Loucy (cell line): ENCODE measurements at regions not wholly inside any gene's neighbourhood (a gene's known extent, or its start where the extent isn't known, plus 50 kb on each side); places are given as distances from the start of the nearest gene placed in this dataset.

Source experiments
- H2AFZ ChIP-seq: fragments of 200-600 bp; sonication (generic); 2 replicates; pipeline ENCODE4 v1.6.0; 2016; ENCODE audit warnings: antibody characterized with exemption, mild to moderate bottlenecking, low read length, moderate library complexity
- H3F3A ChIP-seq: fragments of 200-600 bp; 2 replicates; pipeline ENCODE4 v1.6.0; 2016; ENCODE audit warnings: antibody characterized with exemption, low read depth, mild to moderate bottlenecking
- H3K27me3 ChIP-seq: fragments of 200-600 bp; sonication (generic); 2 replicates; pipeline ENCODE4 v1.6.1; 2014; ENCODE audit warnings: low read length, mild to moderate bottlenecking; ENCODE audit not compliant: insufficient read depth, poor library complexity, severe bottlenecking
- H3K36me3 ChIP-seq: fragments of 200-600 bp; sonication (generic); 2 replicates; pipeline ENCODE4 v1.6.1; 2016; ENCODE audit warnings: low read length; ENCODE audit not compliant: insufficient read depth
- H3K4me1 ChIP-seq: fragments of 200-600 bp; sonication (generic); 2 replicates; pipeline ENCODE4 v1.5.1; 2014; ENCODE audit warnings: low read length, mild to moderate bottlenecking; ENCODE audit not compliant: insufficient read depth, poor library complexity, severe bottlenecking
- H3K4me2 ChIP-seq: fragments of 200-600 bp; sonication (generic); 2 replicates; pipeline ENCODE4 v1.6.0; 2014; ENCODE audit warnings: antibody characterized with exemption, low read length, low read depth, mild to moderate bottlenecking; ENCODE audit not compliant: poor library complexity, severe bottlenecking
- H3K4me3 ChIP-seq: fragments of 200-600 bp; sonication (generic); 2 replicates; pipeline ENCODE4 v1.5.1; 2014; ENCODE audit warnings: low read length, mild to moderate bottlenecking, mixed read lengths; ENCODE audit not compliant: poor library complexity, severe bottlenecking
- H3K79me2 ChIP-seq: fragments of 200-600 bp; sonication (generic); 2 replicates; pipeline ENCODE4 v1.6.1; 2014; ENCODE audit warnings: low read length; ENCODE audit not compliant: insufficient read depth
- H3K9ac ChIP-seq: fragments of 200-600 bp; sonication (generic); 2 replicates; pipeline ENCODE4 v1.6.0; 2014; ENCODE audit warnings: mild to moderate bottlenecking, low read depth, low read length, moderate library complexity; ENCODE audit not compliant: poor library complexity, severe bottlenecking
- H3K9me2 ChIP-seq: fragments of 200-600 bp; sonication (generic); replicated peaks from 2 replicates; pipeline ENCODE4 v1.6.1; 2016; ENCODE audit warnings: low read depth, low read length, mixed read lengths
- H3K9me3 ChIP-seq: fragments of 200-600 bp; sonication (generic); 2 replicates; pipeline ENCODE4 v1.6.1; 2014; ENCODE audit warnings: mild to moderate bottlenecking, antibody characterized with exemption, low read length, low read depth; ENCODE audit not compliant: insufficient read depth
- H4K20me1 ChIP-seq: fragments of 200-600 bp; sonication (generic); 2 replicates; pipeline ENCODE4 v1.6.0; 2014; ENCODE audit warnings: antibody characterized with exemption, low read length, mild to moderate bottlenecking; ENCODE audit not compliant: insufficient read depth, poor library complexity, severe bottlenecking
- CTCF ChIP-seq: fragments of 200-600 bp; sonication (generic); conservative IDR thresholded peaks from 2 replicates; pipeline ENCODE4 v1.5.1; 2014; ENCODE audit warnings: mild to moderate bottlenecking, antibody characterized with exemption, low read length
- EZH2phosphoT487 ChIP-seq: fragments of 200-600 bp; IDR thresholded peaks from 2 replicates; pipeline ENCODE4 v1.6.1; 2018; ENCODE audit warnings: antibody characterized with exemption, mild to moderate bottlenecking, moderate library complexity, borderline replicate concordance

GRCh38 chr7:52936750-52937149, 98.7 kb upstream of the POM121L12 start:
- no peaks in the 10 kb centered on the region for H3K4me1 ChIP-seq
- no peaks in the 10 kb centered on the region for H3K27me3 ChIP-seq
- H3K4me2 ChIP-seq, result no peak overlapping the region
- H3K9me3 ChIP-seq, result no peaks in the 10 kb centered on the region; the same call in 1 of the 2 replicates
- H3K9me2 ChIP-seq, result 0 out of 2 replicates have a peak, but pooled peaks cover 1% of the 10 kb centered on the region
- H3K36me3 ChIP-seq, result no peaks in the 10 kb centered on the region
- H4K20me1 ChIP-seq, result no peaks in the 10 kb centered on the region
- H3K4me3 ChIP-seq, result no peak overlapping the region
- TF ChIP-seq EZH2phosphoT487, result no peak
- TF ChIP-seq CTCF, result no peak
- H2AFZ ChIP-seq, result no peak overlapping the region
- no peaks in the 10 kb centered on the region for H3F3A ChIP-seq
- no peaks in the 10 kb centered on the region for H3K79me2 ChIP-seq
- no peak overlapping the region for H3K9ac ChIP-seq

- TF ChIP-seq EZH2phosphoT487, result no peak
- TF ChIP-seq CTCF, result no peak
- Histone ChIP-seq H3K79me2 (no peaks in the 10 kb centered on the region), H2AFZ (no peak overlapping the region), H3K4me2 (no peak overlapping the region), H3K9me2 (no peaks in the 10 kb centered on the region), H3K9me3 (no peaks in the 10 kb centered on the region), H3F3A (no peaks in the 10 kb centered on the region), H3K36me3 (no peaks in the 10 kb centered on the region), H4K20me1 (no peaks in the 10 kb centered on the region), H3K9ac (no peak overlapping the region), H3K27me3 (no peaks in the 10 kb centered on the region), H3K4me1 (no peaks in the 10 kb centered on the region), H3K4me3 (no peak overlapping the region)
These were observed 106.8 kb upstream of the POM121L12 start for GRCh38 chr7:52928591-52928990.

GRCh38 chr7:52925332-52925731, 110.1 kb upstream of the POM121L12 start:
- Histone ChIP-seq H3K4me2 (no peak overlapping the region), H3K79me2 (no peaks in the 10 kb centered on the region), H2AFZ (no peak overlapping the region), H4K20me1 (no peaks in the 10 kb centered on the region), H3F3A (no peaks in the 10 kb centered on the region), H3K36me3 (no peaks in the 10 kb centered on the region), H3K27me3 (no peaks in the 10 kb centered on the region), H3K4me3 (no peak overlapping the region), H3K9me3 (no peaks in the 10 kb centered on the region), H3K9ac (no peak overlapping the region), H3K4me1 (no peaks in the 10 kb centered on the region), H3K9me2 (no peaks in the 10 kb centered on the region)
- TF ChIP-seq CTCF, result no peak
- TF ChIP-seq EZH2phosphoT487, result no peak
